Suprapubic skin (tissue), 3 donors: ENCODE measurements at regions not wholly inside any gene's neighbourhood (a gene's known extent, or its start where the extent isn't known, plus 50 kb on each side); places are given as distances from the start of the nearest gene placed in this dataset.

Experiments
- POLR2A ChIP-seq, 2 donors: fragments of 450-650 bp; IDR thresholded peaks; one replicate each; pipeline ENCODE4 v1.6.1; 2017; ENCODE audit warnings: antibody characterized with exemption in 2 of 2, mild to moderate bottlenecking in 2 of 2, moderate library complexity in 2 of 2
- TF ChIP-seq, protein P1 (sequence below), 2 donors: fragments of 200-600 bp in 1 of 2; fragments of 450-650 bp in 1 of 2; sonication (generic) in 1 of 2; IDR thresholded peaks; one replicate each; pipeline ENCODE4 v1.5.1; 2016 to 2019; ENCODE audit warnings: antibody characterized with exemption in 2 of 2, mild to moderate bottlenecking in 1 of 2, moderate library complexity in 1 of 2

- TF ChIP-seq POLR2A (IDR thresholded peaks at IDR 0.05): no peak
- TF ChIP-seq, protein P1, sequence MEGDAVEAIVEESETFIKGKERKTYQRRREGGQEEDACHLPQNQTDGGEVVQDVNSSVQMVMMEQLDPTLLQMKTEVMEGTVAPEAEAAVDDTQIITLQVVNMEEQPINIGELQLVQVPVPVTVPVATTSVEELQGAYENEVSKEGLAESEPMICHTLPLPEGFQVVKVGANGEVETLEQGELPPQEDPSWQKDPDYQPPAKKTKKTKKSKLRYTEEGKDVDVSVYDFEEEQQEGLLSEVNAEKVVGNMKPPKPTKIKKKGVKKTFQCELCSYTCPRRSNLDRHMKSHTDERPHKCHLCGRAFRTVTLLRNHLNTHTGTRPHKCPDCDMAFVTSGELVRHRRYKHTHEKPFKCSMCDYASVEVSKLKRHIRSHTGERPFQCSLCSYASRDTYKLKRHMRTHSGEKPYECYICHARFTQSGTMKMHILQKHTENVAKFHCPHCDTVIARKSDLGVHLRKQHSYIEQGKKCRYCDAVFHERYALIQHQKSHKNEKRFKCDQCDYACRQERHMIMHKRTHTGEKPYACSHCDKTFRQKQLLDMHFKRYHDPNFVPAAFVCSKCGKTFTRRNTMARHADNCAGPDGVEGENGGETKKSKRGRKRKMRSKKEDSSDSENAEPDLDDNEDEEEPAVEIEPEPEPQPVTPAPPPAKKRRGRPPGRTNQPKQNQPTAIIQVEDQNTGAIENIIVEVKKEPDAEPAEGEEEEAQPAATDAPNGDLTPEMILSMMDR (IDR thresholded peaks at IDR 0.05): no peak
Observed at GRCh38 chr9:96154081-96154480, 147.9 kb downstream of the HSD17B3 start.
